HG03469 (cell line): ENCODE measurements at regions not wholly inside any gene's neighbourhood (a gene's known extent, or its start where the extent isn't known, plus 50 kb on each side); places are given as distances from the start of the nearest gene placed in this dataset.

Experiments
- ATAC-seq: cut with Tn5 transposase; IDR thresholded peaks from one replicate; pipeline ENCODE4 v1.9.1; 2021; ENCODE audit warnings: mild to moderate bottlenecking, moderate library complexity, moderate number of reproducible peaks; ENCODE audit not compliant: unreplicated experiment

DNA sequence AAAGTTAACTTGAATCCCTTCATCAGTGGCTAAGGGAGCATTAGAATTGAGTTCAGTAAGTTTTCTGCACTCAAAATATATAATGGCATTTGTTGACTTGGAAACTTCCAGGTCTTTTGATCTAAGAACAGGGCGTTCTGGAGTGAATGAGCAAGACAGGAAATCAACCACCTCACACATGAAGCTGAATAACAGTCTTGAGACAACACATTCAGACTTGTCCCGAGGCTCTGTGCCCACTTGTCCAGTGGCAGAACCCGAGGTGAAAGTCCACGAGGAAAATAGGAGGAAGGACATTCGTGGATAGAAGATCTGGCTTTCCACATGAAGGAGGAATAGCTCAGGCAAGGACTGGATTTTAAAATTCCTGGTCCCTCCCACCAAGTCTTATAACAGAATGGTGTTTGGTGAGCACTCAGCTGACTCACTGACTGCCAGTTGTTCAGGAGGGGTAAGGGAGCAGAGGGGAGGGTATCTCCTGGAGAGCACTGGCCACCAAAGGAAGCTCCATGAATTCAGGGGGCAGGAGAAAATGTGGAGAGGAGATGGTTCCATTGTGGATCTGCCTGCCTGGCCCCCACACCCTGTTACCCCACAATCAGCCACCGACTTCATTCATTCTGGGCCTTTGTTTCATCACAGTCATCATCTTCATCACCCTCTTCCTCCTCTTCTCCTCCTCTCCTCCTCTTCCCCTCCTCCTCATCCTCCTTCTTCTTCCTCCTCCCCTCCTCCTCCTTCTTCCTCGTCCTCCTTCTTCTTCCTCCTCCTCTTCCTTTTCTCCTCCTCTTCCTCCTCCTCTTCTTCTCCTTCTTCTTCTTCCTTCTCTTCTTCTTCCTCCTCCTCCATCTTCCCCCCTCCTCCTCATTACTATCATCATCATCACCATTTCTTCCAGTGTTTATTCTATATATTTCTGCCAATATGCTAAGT lies 620.1 kb downstream of the MED13L start:
- ATAC-seq, result no peak

DNA sequence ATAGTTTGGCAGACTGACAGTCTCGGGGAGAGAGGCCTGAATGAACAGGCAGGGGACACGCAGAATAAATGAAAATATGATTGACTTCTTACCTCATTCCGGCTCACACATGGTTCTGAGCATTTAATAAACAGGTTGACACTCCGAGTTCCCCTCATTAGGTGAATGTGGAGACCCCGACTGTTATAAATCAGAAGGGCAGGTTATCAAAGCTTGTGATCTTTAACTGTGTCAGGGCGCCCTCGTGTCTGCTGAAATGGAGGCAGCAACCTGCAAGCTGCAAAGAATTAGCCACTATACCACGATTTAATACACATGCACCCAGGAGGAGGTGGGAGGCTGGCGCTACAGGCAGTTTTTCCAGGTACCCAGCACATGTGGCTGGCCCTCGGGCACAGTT lies 627.5 kb downstream of the MED13L start:
- ATAC-seq, result no peak

DNA sequence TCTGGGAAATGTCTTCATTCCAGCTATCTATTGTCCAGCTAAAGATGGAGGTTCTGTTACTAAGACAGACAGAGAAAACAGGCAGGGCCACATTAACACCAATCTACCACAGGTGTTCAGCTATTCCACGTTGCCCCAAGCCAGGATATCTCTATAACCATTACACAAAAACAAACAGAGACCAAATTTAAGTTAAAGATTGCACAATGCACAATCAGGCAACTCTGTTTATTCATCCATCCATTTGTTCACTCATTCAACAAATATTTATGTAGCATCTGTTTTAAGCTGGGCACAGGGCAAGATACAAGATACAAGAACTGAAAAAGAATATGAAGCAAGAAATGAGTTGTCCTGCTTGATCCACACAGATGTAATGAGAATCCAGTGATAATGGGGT lies 629.0 kb downstream of the MED13L start:
- no peak for ATAC-seq

DNA sequence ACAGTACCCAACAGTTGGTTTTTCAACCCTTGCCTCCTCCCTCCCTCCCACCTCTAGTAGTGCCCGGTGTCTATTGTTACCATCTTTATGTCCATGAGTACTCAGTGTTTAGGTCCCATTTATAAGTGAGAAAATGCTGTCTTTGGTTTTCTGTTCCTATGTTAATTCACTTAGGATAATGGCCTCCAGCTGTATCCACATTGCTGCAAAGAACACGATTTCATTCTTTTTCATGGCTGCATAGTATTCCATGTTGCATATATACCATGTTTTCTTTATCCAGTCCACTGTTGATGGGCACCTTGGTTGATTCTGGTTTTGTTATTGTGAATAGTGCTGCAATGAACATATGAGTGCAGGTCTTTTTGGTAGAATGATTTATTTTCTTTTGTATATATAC lies 631.3 kb downstream of the MED13L start:
- no peak for ATAC-seq

DNA sequence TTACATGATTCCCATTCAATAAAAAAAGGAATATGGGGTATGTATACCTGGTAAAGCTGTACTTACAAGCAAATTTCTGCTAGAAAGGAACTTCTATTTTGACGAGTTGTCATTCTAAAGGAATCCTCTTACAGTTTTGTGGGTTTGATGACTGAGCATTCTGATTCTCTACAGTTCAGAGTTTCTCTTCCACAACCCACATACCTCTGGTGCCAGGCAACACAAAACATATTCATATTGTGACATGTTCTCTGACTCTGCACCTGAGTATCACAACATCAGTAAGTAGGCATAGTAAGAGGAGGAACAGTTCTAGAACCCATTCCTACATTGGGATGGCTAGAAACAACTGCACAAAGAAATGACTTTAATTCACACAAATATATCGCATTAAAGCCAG lies 636.6 kb downstream of the MED13L start:
- ATAC-seq, result no peak

DNA sequence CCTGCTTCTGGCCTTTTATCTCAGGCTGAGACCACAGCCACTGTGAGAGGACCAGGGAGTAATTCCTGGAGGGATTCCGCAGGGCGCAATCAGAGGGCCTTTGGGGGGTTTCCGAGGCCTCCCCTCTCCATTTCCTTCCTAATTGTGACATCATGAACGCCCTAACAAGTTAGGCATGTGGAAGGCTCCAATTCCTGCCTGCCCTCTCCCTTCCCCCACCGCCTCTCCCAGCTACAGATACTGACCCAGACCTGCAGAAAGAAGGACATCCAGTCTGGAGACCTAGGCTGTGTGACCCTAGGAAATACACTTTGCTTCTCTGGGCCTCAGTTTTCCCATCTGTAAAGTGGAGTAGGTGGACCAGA lies 637.9 kb downstream of the MED13L start:
- ATAC-seq, result no peak

DNA sequence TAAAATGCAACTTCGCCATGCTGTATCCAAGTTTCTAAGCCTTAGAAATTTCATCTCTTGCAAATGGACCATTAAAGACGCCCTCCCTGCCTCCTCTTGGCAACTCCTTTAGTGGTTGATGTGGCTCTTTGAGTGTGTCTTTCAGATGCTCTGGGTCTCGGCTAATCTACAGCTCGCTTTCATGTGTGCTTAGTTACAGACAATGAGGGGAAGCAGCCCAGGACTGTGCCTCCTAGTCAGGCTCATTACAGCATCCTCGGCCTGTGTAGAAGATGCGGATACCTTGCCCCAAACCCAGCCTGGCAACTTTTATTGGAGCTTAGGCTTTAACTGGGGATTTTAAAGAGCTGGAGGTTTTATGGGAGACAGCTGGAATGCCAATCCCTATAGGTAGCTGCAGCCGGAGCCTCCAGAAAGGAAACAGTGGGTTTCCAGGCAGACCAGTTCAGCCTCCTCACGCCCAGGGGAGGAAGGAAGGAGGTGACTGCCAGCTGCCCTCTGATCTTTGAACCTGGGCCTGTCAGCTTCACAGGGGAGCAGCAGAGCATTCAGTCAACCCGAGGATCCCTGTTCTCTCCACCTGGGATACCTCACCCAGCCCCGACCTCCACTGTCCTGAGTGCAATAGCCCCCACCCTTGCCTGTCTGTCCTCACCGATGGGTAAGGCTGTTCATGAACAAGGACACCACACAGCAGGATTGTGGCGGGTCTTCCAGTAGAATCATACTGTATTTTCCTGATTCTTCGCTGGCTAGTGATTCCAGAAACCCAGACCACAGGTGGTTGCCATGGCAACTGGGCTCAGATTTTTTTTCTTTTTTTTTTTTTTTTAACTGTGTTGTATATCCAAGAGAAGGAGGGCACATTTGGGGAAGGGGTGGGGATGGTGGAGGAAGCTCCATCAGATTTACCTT lies 638.5 kb downstream of the MED13L start:
- ATAC-seq, result no peak

DNA sequence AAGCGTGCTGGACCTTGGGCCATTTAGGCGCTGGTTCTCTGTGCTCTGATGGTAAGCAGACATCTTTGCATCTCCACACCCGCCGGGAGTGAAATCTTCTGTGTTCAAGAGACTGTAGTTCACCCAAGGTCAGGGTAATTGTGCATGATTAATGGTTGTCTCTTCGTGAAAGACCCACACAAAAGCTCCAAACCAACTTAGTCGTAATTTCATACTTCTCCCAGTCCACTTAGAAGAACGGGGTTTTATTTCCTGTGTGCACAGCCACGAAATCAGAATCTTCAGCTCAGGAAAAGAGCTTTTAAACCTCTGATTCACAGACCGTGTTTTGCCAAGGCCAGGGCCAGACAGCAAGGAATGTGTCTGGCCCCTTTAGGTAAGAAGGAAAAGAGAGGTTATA lies 640.9 kb downstream of the MED13L start:
- no peak for ATAC-seq

DNA sequence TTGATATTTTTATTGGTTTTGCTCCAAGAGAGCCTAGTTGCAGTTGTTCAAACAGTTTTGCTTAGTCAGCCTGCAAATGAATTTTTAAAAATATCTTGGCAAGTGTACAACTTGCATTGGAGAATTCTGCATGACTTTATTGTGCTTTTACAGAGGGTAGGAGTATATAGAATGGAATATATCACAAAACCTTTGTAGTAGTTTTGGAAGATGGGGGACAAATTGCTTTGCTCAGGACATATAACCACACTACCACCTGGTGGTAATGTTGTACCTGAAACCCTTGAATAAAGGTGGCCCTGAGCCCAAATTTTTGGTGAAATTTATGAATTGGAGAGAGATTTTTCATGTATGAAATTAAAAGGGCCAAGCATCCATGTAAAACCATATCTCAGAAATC lies 645.2 kb downstream of the MED13L start:
- no peak for ATAC-seq

DNA sequence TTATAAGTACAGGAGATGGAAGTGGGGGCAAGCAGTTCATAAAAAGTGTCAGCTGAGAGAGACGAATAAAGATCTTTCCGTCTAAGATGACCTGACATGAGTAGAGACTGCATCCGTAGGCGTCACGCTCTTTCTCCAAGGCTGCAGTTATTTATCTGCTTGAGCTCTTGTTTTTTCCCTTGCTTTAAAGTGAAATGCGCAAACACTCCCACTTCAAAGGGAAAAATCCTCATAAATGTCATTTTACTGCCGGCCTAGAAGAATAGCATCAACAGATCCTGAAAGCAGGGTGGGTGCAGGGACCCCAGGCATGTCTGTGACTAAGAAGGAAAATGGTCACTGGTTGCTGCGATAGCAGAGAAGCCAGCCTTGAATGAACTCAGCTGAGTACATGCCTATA lies 647.4 kb downstream of the MED13L start:
- ATAC-seq, result no peak

DNA sequence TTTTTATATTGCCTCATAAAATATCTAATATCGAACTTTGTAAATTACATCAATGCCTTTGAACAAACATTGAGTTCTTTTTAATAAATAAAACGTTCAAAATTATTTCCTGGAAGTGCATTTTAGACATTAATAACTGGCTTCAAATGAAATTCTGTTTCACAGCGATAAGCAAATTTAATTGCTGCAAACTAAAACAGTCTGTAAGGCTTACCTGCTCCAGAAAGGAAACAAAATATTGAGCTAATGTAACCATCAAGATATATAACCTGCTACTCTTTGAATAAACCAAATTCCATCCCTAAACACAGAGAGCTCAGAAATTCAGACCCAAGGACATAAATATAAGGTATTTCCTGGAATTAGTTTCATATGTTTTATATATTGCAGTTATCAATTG lies 651.3 kb downstream of the MED13L start:
- ATAC-seq, result no peak

DNA sequence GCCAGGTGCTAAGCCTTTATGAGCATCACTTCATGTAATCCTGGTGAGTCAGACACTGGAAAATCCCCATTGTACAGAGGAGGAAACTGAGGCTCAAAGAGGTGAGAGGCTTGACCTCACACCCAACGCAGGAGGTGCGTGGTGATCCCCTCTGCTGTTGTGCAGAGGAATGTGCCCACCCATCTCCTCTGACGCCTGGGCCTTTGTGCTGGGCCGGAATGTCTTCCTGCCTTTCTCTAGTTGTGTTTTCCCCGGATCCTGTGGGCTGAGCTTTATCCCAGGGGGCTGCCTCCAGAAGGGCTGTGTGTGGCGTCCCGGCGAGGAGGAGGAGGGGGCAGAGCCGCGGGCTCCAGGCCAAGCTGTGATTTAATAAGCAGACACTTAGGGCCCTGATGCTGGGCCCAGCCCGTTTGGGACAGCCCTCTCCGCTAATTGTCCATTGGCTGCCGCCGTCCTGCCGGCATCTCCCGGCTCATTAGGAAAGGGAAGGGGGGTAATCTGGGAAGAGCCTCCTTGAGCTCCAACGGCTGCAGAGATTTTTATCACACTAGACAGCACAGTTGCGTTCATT lies 653.6 kb downstream of the MED13L start:
- ATAC-seq, result no peak

DNA sequence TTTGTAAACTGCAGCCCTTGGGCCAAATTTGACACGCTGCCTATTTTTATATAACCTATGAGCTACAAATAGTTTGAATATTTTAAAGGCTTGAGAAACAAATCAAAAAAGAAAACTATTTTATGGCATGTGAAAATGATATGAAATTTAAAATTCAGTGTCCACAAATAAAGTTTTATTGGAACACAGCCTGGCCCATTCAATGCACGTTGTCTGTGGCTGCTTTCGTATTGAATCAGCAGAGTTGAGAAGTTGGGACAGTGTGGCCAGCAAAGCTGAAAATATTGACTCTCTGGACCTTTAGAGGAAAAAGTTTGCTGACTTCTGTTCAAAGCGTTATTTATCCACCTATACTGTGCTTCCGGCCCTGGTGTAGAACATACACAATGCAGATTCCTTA lies 654.2 kb downstream of the MED13L start:
- ATAC-seq, result no peak

DNA sequence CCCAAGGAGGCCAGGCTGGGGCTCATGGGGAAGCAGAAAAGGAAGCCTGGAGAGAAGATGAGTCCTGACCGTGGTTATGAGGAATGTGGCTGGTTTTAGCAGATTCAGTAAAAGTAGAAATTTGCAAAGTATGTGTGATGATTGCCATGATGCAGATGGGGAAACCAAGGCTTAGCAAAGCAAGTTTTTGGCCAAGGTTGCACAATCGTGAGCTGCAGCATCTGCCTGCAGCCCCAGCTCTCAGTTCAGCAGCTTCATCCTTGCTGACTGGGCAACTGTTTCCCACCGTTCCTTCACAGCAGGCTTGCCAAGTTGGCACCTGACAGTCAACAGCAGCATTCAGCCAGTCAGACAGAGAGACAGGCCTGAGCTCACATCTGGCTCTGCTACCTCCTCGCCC lies 656.7 kb downstream of the MED13L start:
- ATAC-seq, result no peak

DNA sequence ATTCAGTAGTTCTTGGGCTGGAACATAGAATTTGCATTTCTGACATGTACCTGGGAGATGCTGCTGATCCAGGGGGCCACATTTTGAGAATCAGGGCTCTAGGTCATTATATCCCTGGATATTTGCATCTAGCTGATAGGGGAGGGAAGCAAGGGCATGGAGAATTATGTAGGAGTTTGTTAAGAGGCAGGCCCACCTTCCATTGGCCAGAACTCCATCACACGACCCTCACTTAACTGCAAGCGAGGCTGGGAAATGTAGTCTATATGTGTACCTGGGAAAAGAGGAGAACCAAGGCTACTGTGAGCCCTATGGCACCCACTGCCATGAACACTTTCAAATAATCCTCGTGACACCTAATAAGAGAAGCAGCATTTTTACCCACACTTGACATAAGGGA lies 657.6 kb downstream of the MED13L start:
- ATAC-seq, result no peak

DNA sequence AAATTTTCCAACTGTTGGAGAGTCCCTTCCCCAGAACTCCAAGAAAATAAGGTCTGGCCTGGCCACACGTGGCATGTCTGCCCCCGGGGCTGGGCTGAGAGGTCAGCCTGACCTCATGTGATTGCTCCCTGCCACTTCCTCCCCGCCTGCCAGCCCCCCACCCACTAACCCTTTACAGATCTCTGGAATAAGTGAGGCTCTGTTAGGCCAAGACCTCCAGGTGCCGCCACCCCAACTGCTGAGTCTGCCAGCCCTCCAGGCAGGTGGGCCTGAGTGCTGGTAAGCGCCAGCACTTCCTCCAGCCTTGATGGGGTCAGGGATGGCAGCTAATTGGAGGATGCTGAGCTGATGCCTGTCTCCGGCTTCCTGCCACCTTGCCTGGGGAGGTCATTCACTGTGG lies 658.4 kb downstream of the MED13L start:
- no peak for ATAC-seq

DNA sequence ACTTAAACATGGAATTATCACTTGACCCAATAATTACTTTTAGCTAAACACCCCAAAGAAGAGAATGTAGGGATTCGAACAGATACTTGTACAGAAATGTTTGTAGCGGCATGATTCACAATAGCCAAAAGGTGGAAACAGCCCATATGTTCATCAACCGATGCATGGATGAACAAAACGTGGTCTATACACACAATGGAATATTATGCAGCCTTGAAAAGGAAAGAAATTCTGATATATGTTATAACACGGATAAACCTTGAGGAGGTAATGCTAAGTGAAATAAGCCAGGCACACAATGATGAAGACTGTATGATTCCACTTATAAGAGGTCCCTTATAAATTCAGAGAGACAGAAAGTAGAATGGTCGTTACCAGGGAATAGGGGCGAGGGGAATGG lies 659.4 kb downstream of the MED13L start:
- no peak for ATAC-seq

DNA sequence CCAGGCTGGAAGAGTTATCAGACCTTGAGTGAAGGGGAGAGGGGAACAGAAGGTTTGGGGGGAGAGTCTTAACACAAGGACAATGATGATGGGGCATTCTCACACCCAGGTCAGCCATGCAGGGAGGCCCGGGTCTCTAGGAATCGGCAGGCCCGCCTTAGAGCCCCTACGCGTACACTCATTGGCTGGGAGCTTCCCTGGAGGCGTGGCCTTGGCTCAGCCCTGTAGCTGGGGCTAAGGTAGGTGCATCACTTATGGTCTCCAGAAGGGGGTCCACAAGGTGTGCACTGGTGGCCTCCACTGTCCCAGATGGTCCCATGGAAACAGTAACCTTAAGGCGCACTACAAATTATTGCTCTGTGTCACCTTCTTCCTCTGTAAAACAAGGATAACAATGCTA lies 660.1 kb downstream of the MED13L start:
- ATAC-seq, result no peak

DNA sequence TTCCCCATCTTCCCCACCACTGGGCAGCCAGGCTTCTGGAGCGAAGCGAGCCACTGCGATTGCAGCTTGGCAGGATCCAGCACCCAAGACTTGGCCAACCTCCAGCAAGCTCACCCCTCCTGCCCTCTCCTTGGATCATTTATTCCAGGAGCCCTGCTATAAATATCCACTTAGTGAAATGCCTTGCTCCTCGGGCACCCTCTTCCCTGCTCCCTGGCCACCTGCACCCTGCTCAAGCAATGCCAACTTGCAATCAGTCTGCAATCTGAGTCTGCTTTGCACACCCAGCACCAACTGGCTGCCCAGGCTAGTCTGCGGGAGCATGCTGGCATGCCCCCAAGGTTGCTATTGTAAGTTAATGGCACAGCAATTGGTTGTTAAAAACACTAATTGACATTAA lies 666.0 kb downstream of the MED13L start:
- no peak for ATAC-seq

DNA sequence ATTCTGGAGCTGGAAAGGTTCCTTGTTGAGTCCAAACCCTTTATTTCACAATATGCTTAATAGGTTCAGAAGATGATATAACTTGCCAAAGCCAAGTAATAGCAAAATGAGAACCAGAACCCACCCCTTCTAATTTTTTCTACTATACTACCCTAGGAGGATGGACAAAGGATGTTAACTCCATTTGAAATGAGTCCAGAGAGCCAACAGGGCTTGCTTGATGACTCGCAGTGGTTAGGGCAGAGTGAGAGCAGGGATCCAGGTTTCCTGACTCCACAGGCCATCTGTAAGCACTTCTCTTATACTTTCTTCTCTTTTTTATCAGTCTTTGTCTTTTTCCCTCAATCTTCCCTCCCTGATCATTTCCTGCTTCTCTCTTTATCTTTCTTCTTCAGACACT lies 668.1 kb downstream of the MED13L start:
- no peak for ATAC-seq

DNA sequence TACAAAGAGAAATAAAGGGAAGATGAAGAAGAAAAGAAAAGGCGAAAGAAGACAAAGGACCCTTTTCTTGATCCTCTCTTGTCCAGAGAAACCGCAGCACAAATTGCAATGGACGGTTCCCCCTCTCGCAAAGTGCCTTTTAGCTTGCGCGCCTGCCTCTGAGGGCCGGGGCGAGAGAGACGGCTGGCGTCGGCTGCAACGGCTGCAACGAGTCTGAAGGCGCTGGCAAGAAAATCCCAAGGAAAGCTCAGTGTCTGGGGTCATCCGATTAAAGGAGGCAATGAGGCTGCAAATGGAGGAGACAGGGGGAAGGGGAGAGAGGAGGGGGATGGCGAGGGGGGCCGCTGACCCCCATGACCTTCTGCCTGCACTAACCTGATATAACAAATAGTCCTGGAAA lies 671.5 kb downstream of the MED13L start:
- ATAC-seq, result no peak
